ENCODE measurements at regions not wholly inside any gene's neighbourhood (a gene's known extent, or its start where the extent isn't known, plus 50 kb on each side); places are given as distances from the start of the nearest gene placed in this dataset.
"Not testable (repeated sequence)": the region's sequence is repeated elsewhere in the genome, so short reads cannot be mapped to it uniquely, and the experiment has no call there.

- H3K4me1 ChIP-seq: peaks cover 35% of the 10 kb centered on the region
- no peaks in the 10 kb centered on the region for H3K27me3 Mint-ChIP-seq (ENCODE audit: insufficient read depth, unreplicated experiment)
- H3K4me1 Mint-ChIP-seq (ENCODE audit: low read depth, unreplicated experiment): peaks cover 32% of the 10 kb centered on the region
- TF ChIP-seq CTCF (IDR thresholded peaks at IDR 0.05; ENCODE audit: insufficient read depth in 1 of 2, low read depth in 1 of 2, low read length in 1 of 2, severe bottlenecking in 1 of 2, unreplicated experiment in 1 of 2): no peak
- H3K27ac Mint-ChIP-seq (ENCODE audit: unreplicated experiment): no peak overlapping the region
- H3K27me3 ChIP-seq (replicated peaks; ENCODE audit: control insufficient read depth, insufficient read depth, low read length): no peaks in the 10 kb centered on the region
- no TSS peak for BruUV-seq (replicated peaks)
- H3K36me3 ChIP-seq (ENCODE audit: control insufficient read depth, insufficient read depth, low read length): no peaks in the 10 kb centered on the region
- DNase-seq: no peak
- POLR2A ChIA-PET: no interaction called here
- H3K36me3 Mint-ChIP-seq (ENCODE audit: insufficient read depth, unreplicated experiment): peaks cover 11% of the 10 kb centered on the region
- CTCF ChIA-PET: no interaction called here
- H3K9me3 ChIP-seq: no peaks in the 10 kb centered on the region
- H3K4me3 Mint-ChIP-seq (ENCODE audit: unreplicated experiment): no peak overlapping the region
- H3K4me3 ChIP-seq (ENCODE audit: low read depth, low read length): no peak overlapping the region
- H3K9me3 Mint-ChIP-seq (ENCODE audit: unreplicated experiment): no peaks in the 10 kb centered on the region
- intact Hi-C loops (cut with micrococcal nuclease; ENCODE audit: unreplicated experiment): no loop called here
These were observed 156.0 kb upstream of the L3MBTL4 start for GRCh38 chr18:6570581-6571238.

- no TSS peak for BruUV-seq (replicated peaks)
These were observed 156.5 kb upstream of the L3MBTL4 start for GRCh38 chr18:6571239-6571602.

GRCh38 chr18:6572192-6572591, 157.3 kb upstream of the ARHGAP28 start:
- H3K4me3 Mint-ChIP-seq (ENCODE audit: unreplicated experiment); H3K36me3 ChIP-seq (ENCODE audit: control insufficient read depth, insufficient read depth, low read length); H3K9me3 Mint-ChIP-seq (ENCODE audit: unreplicated experiment); H3K27ac Mint-ChIP-seq (ENCODE audit: unreplicated experiment); POLR2A ChIA-PET; DNase-seq; H3K36me3 Mint-ChIP-seq (ENCODE audit: insufficient read depth, unreplicated experiment); H3K27me3 ChIP-seq (replicated peaks; ENCODE audit: control insufficient read depth, insufficient read depth, low read length); H3K9me3 ChIP-seq; H3K4me3 ChIP-seq (ENCODE audit: low read depth, low read length); intact Hi-C loops (cut with micrococcal nuclease; ENCODE audit: unreplicated experiment); H3K27me3 Mint-ChIP-seq (ENCODE audit: insufficient read depth, unreplicated experiment); CTCF ChIA-PET; BruUV-seq (replicated peaks): not testable (repeated sequence)
- H3K4me1 Mint-ChIP-seq (ENCODE audit: low read depth, unreplicated experiment): peaks cover 20% of the 10 kb centered on the region
- H3K4me1 ChIP-seq: peaks cover 20% of the 10 kb centered on the region

More at GRCh38 chr18:6571239-6571602, 156.5 kb upstream of the L3MBTL4 start:
- Histone ChIP-seq H3K4me3 (ENCODE audit: low read depth, low read length) (no peak overlapping the region), H3K4me1 (peaks cover 29% of the 10 kb centered on the region), H3K27me3 (replicated peaks; ENCODE audit: control insufficient read depth, insufficient read depth, low read length) (no peaks in the 10 kb centered on the region), H3K9me3 (no peaks in the 10 kb centered on the region), H3K36me3 (ENCODE audit: control insufficient read depth, insufficient read depth, low read length) (no peaks in the 10 kb centered on the region)
- intact Hi-C loops (cut with micrococcal nuclease; ENCODE audit: unreplicated experiment): no loop called here
- Mint-ChIP-seq H3K4me1 (ENCODE audit: low read depth, unreplicated experiment) (peaks cover 27% of the 10 kb centered on the region), H3K4me3 (ENCODE audit: unreplicated experiment) (no peak overlapping the region), H3K36me3 (ENCODE audit: insufficient read depth, unreplicated experiment) (peaks cover 7% of the 10 kb centered on the region), H3K27ac (ENCODE audit: unreplicated experiment) (no peak overlapping the region), H3K9me3 (ENCODE audit: unreplicated experiment) (no peaks in the 10 kb centered on the region), H3K27me3 (ENCODE audit: insufficient read depth, unreplicated experiment) (no peaks in the 10 kb centered on the region)
- no peak for TF ChIP-seq CTCF (IDR thresholded peaks at IDR 0.05; ENCODE audit: insufficient read depth in 1 of 2, low read depth in 1 of 2, low read length in 1 of 2, severe bottlenecking in 1 of 2, unreplicated experiment in 1 of 2)
- ChIA-PET POLR2A (no interaction called here), CTCF (no interaction called here)
- DNase-seq: no peak

All from Caco-2 (cell line).